CD4-positive, CD25-positive, alpha-beta regulatory T cell (primary cell): ENCODE measurements at regions not wholly inside any gene's neighbourhood (a gene's known extent, or its start where the extent isn't known, plus 50 kb on each side); places are given as distances from the start of the nearest gene placed in this dataset.
"Not testable (repeated sequence)": the region's sequence is repeated elsewhere in the genome, so short reads cannot be mapped to it uniquely, and the experiment has no call there.

Source experiments
- ATAC-seq, 2 donors: fragments of 150-1000 bp; cut with Tn5 transposase; one replicate each; pipeline ENCODE4 v1.10.0; 2021; ENCODE audit warnings: low read depth in 2 of 2, moderate number of reproducible peaks in 2 of 2, moderate library complexity in 1 of 2
- DNase-seq, 3 donors: peaks; one replicate each; pipeline versions ENCODE4 v3.0.0 to v3.0.0-alpha.2; 2012 to 2022; ENCODE audit warnings: mixed read lengths in 1 of 3
- H3K27ac ChIP-seq: one replicate; pipeline ENCODE4 v1.7.0; 2013; ENCODE audit warnings: mild to moderate bottlenecking, low read length; ENCODE audit not compliant: insufficient read depth, poor library complexity, severe bottlenecking
- H3K27me3 ChIP-seq: one replicate; pipeline ENCODE4 v1.7.0; 2013; ENCODE audit warnings: low read length; ENCODE audit not compliant: control insufficient read depth, insufficient read depth
- H3K36me3 ChIP-seq: one replicate; pipeline ENCODE4 v1.7.0; 2013; ENCODE audit warnings: mild to moderate bottlenecking, low read length, moderate library complexity; ENCODE audit not compliant: control insufficient read depth, insufficient read depth
- H3K4me1 ChIP-seq: 2 replicates; pipeline ENCODE4 v1.7.0; 2013; ENCODE audit warnings: mild to moderate bottlenecking, low read length; ENCODE audit not compliant: insufficient read depth, control insufficient read depth, poor library complexity, severe bottlenecking
- H3K4me3 ChIP-seq: one replicate; pipeline ENCODE4 v1.7.0; 2013; ENCODE audit warnings: low read depth, mild to moderate bottlenecking, low read length, moderate library complexity
- H3K9me3 ChIP-seq, 2 experiments: 1 replicate in 1 of 2; 2 replicates in 1 of 2; pipeline ENCODE4 v1.7.0; 2013; ENCODE audit warnings: low read length in 2 of 2, mild to moderate bottlenecking in 1 of 2, moderate library complexity in 1 of 2; ENCODE audit not compliant: control insufficient read depth in 2 of 2
- H3K27ac Mint-ChIP-seq, 3 donors: one replicate each; pipeline ENCODE4 v1.8.0; 2020 to 2022; ENCODE audit warnings: mild to moderate bottlenecking in 3 of 3, mixed read lengths in 3 of 3, moderate library complexity in 2 of 3
- H3K27me3 Mint-ChIP-seq: one replicate; pipeline ENCODE4 v1.8.0; 2022; ENCODE audit warnings: mild to moderate bottlenecking, mixed read lengths
- H3K36me3 Mint-ChIP-seq: one replicate; pipeline ENCODE4 v1.8.0; 2020; ENCODE audit warnings: mixed read lengths
- H3K4me1 Mint-ChIP-seq, 4 donors: one replicate each; pipeline ENCODE4 v1.8.0; 2020 to 2022; ENCODE audit warnings: mixed read lengths in 4 of 4, mild to moderate bottlenecking in 1 of 4
- H3K4me3 Mint-ChIP-seq, 4 donors: one replicate each; pipeline ENCODE4 v1.8.0; 2020 to 2022; ENCODE audit warnings: mild to moderate bottlenecking in 4 of 4, mixed read lengths in 4 of 4, moderate library complexity in 3 of 4
- H3K9me3 Mint-ChIP-seq, 7 donors: one replicate each; pipeline ENCODE4 v1.8.0; 2020 to 2022; ENCODE audit warnings: mixed read lengths in 7 of 7, mild to moderate bottlenecking in 3 of 7, moderate library complexity in 2 of 7

DNA sequence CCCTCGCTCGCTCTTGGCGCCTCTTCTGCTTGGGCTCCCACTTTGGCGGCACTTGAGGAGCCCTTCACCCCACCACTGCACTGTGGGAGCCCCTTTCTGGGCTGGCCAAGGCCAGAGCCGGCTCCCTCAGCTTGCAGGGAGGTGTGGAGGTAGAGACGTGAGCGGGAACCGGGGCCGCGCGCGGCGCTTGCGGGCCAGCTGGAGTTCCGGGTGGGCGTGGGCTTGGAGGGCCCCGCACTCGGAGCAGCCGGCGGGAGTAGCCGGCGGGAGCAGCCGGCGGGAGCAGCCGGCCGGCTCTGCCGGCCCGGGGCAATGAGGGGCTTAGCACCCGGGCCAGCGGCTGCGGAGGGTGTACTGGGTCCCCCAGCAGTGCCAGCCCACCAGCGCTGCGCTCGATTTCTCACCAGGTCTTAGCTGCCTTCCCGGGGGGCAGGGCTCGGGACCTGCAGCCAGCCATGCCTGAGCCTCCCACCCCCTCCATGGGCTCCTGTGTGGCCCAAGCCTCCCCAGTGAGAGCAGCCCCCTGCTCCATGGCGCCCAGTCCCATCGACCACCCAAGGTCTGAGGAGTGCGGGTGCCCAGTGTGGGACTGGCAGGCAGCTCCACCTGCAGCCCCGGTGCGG, 714.0 kb downstream of the CDH9 start:
- H3K4me3 ChIP-seq, DNase-seq, H3K36me3 Mint-ChIP-seq, H3K4me1 ChIP-seq, H3K36me3 ChIP-seq, H3K4me3 Mint-ChIP-seq, H3K4me1 Mint-ChIP-seq, ATAC-seq, H3K27me3 Mint-ChIP-seq, H3K27me3 ChIP-seq, H3K27ac Mint-ChIP-seq, H3K27ac ChIP-seq: not testable (repeated sequence)
- H3K9me3 ChIP-seq = peaks cover 0 to 20% of the 10 kb centered on the region in 2 experiments
- H3K9me3 Mint-ChIP-seq = peaks cover 0 to 16% (median 7%) of the 10 kb centered on the region in 7 donors

DNA sequence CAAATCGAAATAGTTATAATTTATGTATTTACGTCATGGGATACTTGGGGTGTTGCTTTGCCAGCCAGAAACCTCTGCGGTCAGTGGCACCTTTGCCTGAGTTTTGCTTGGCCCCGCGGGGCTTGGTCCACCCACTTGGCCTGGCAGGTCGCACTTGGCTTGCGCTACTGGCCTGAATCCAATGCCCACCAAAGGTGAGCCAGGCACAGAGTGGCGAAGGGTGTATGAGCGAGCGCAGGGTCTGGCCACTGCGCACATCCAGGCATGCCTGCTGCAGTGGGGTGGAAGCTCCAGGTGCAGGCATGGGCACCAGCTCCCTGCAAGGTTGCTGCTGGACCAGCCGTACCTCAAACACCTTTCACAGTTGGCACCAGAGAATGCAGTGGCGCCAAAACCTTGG, 714.6 kb downstream of the CDH9 start:
- Mint-ChIP-seq H3K27me3 (no peaks in the 10 kb centered on the region), H3K36me3 (no peaks in the 10 kb centered on the region)
- H3K36me3 ChIP-seq = no peaks in the 10 kb centered on the region

DNA sequence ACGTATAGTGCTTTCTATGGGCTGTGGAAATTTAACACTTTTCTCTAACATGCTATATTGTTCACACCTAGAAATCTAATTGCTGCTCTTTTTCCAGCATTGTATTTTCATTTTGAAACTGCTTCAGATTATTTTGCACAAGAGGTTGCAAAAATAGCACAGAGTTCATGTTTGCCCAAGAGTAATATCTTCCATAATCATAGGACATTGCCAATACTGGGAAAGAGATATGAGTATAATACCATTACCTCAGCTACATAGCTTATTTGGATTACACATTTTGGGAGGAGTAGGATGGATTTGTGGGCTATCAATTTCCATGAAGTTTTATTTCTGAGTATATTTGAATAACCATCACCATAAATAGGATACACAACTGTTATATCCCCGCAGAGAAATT, 717.1 kb downstream of the CDH9 start:
- H3K4me3 ChIP-seq = no peak overlapping the region
- H3K27me3 Mint-ChIP-seq = no peaks in the 10 kb centered on the region
- H3K27ac Mint-ChIP-seq = no peak overlapping the region
- ATAC-seq = no peak
- DNase-seq = no peak
- peaks cover 0 to 30% (median 10%) of the 10 kb centered on the region in 7 donors for H3K9me3 Mint-ChIP-seq
- no peak overlapping the region for H3K27ac ChIP-seq
- no peaks in the 10 kb centered on the region for H3K4me1 Mint-ChIP-seq
- no peaks in the 10 kb centered on the region for H3K27me3 ChIP-seq
- no peaks in the 10 kb centered on the region for H3K36me3 Mint-ChIP-seq
- no peaks in the 10 kb centered on the region for H3K4me1 ChIP-seq
- no peaks in the 10 kb centered on the region for H3K36me3 ChIP-seq
- H3K4me3 Mint-ChIP-seq = no peak overlapping the region
- H3K9me3 ChIP-seq = peaks cover 0 to 21% of the 10 kb centered on the region in 2 experiments

More for the DNA sequence above, 714.6 kb downstream of the CDH9 start:
- H3K9me3 Mint-ChIP-seq = peaks cover 0 to 15% (median 7%) of the 10 kb centered on the region in 7 donors
- no peak for ATAC-seq
- H3K27ac Mint-ChIP-seq = no peak overlapping the region
- Histone ChIP-seq H3K27me3 (no peaks in the 10 kb centered on the region), H3K9me3 (peaks cover 0 to 20% of the 10 kb centered on the region in 2 experiments), H3K4me1 (no peaks in the 10 kb centered on the region), H3K4me3 (no peak overlapping the region), H3K27ac (no peak overlapping the region)
- no peak overlapping the region for H3K4me3 Mint-ChIP-seq
- DNase-seq = no peak
- no peaks in the 10 kb centered on the region for H3K4me1 Mint-ChIP-seq

DNA sequence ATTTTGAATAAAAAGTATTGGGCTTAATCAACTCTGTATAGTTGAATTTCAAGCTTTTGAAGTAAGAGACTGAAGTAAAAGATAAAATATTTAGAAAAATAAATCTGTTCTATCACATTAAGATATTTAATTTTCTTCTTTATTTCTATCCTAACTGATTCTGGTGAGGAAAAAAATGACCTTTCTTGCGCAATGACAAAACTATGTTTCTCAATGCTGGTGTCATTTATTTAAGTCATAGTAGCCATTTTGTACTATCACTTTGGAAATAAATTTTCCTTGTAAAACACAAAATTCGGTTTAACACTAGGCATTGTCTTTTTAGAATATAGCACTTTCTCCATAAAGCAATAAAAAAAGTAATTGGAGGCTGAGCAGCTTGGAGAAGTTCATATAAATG, 728.0 kb downstream of the CDH9 start:
- Histone ChIP-seq H3K27me3 (no peaks in the 10 kb centered on the region), H3K27ac (no peak overlapping the region), H3K4me1 (no peaks in the 10 kb centered on the region), H3K36me3 (no peaks in the 10 kb centered on the region), H3K4me3 (no peak overlapping the region), H3K9me3 (peaks cover 1 to 4% of the 10 kb centered on the region in 2 experiments)
- peaks cover 0 to 22% (median 4%) of the 10 kb centered on the region in 7 donors for H3K9me3 Mint-ChIP-seq
- no peaks in the 10 kb centered on the region for H3K4me1 Mint-ChIP-seq
- no peaks in the 10 kb centered on the region for H3K27me3 Mint-ChIP-seq
- no peak overlapping the region for H3K4me3 Mint-ChIP-seq
- no peak overlapping the region for H3K27ac Mint-ChIP-seq
- no peak for ATAC-seq
- no peak for DNase-seq
- no peaks in the 10 kb centered on the region for H3K36me3 Mint-ChIP-seq

DNA sequence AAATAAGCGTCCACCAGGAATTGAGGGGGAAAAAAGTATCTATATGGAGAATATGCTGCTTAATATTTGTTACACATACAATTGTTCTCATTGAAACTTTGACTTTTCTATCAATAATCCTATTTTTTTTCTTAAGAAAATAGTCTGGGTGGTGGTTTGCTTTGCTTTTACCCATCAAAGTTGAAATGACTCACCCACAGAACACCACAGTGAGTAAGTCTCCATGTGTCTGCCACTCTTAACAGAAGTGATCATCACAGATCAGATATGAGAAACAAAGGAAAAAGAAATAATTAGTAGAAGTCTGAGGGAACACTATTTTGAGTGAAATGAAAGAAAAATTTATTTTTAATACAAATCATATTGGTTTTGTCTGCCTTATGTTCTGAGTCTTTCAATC, 742.8 kb downstream of the CDH9 start:
- Histone ChIP-seq H3K4me3 (no peak overlapping the region), H3K4me1 (no peaks in the 10 kb centered on the region), H3K9me3 (peaks cover 0 to 5% of the 10 kb centered on the region in 2 experiments), H3K36me3 (no peaks in the 10 kb centered on the region), H3K27ac (no peak overlapping the region), H3K27me3 (no peaks in the 10 kb centered on the region)
- Mint-ChIP-seq H3K27me3 (no peaks in the 10 kb centered on the region), H3K4me3 (no peak overlapping the region), H3K27ac (no peak overlapping the region), H3K36me3 (no peaks in the 10 kb centered on the region), H3K9me3 (peaks cover 0 to 6% (median 0%) of the 10 kb centered on the region in 7 donors), H3K4me1 (no peaks in the 10 kb centered on the region)
- ATAC-seq (no peak), DNase-seq (no peak)

DNA sequence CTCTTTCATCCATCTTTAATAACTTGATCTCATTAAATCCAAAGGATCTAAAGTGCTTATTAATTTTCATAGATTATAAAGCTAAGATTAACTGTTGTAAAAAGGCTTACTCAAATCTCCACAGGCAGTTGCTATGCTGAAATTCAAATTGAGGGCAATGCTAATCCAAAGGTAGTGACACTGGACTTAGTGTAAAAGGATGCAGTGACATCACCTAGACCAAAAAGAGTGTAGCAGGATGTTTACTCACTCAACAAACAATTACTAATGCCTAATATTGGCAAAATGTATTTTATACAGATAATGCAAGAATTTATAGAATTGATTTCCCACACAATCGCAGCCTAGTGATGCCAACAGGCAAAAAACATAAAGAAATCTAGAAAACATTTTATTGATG, 756.2 kb downstream of the CDH9 start:
- Mint-ChIP-seq H3K4me3 (no peak overlapping the region), H3K36me3 (no peaks in the 10 kb centered on the region), H3K4me1 (no peaks in the 10 kb centered on the region), H3K27me3 (no peaks in the 10 kb centered on the region), H3K9me3 (peaks cover 0 to 31% (median 13%) of the 10 kb centered on the region in 7 donors), H3K27ac (no peak overlapping the region)
- Histone ChIP-seq H3K36me3 (no peaks in the 10 kb centered on the region), H3K4me1 (no peaks in the 10 kb centered on the region), H3K9me3 (peaks cover 5% of the 10 kb centered on the region in 2 experiments), H3K4me3 (no peak overlapping the region), H3K27ac (no peak overlapping the region), H3K27me3 (no peaks in the 10 kb centered on the region)
- DNase-seq = no peak
- ATAC-seq = no peak

DNA sequence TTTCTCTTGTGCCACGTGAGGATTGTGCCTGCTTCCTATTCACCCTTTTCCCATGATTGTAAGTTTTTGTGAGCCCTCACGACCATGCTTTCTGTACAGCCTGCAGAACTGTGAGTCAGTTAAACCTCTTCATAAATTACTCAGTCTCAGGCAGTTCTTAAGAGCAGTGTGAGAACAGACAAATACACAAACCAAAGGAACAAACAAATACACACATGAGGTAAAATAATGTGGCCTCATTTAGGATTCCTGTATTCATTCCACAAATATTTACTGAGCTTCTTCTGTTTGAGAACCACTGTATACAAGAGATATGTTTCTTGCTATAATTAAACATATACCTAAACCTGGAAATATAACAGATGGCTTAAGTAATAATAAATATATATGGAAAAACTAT, 760.3 kb downstream of the CDH9 start:
- ATAC-seq = no peak
- H3K27ac Mint-ChIP-seq = no peak overlapping the region
- H3K27me3 ChIP-seq = no peaks in the 10 kb centered on the region
- H3K27me3 Mint-ChIP-seq = no peaks in the 10 kb centered on the region
- peaks cover 3 to 5% of the 10 kb centered on the region in 2 experiments for H3K9me3 ChIP-seq
- H3K36me3 ChIP-seq = no peaks in the 10 kb centered on the region
- DNase-seq = no peak
- no peaks in the 10 kb centered on the region for H3K36me3 Mint-ChIP-seq
- no peaks in the 10 kb centered on the region for H3K4me1 ChIP-seq
- H3K4me3 ChIP-seq = no peak overlapping the region
- no peak overlapping the region for H3K4me3 Mint-ChIP-seq
- H3K27ac ChIP-seq = no peak overlapping the region
- no peaks in the 10 kb centered on the region for H3K4me1 Mint-ChIP-seq
- H3K9me3 Mint-ChIP-seq = peaks cover 0 to 27% (median 11%) of the 10 kb centered on the region in 7 donors

DNA sequence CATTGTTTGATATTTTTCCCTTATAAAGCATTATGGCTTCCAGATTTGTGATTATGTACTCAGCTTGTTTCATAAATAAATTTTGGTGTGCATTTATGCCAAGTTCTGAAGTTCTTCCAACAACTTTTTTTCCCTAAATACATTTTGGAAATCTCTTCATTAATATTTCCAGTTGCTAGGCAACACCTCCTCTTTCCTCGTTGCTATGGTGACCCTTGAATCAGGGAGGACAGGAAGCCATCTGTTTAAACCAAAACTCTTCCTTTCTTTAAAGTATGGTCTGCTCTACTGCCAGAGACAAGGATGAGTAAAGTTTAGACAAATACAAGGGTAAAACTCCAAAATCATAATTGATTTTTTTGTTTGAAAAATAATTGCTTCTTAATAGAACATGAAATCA, 779.3 kb downstream of the CDH9 start:
- ATAC-seq (no peak), DNase-seq (no peak)
- H3K36me3 Mint-ChIP-seq = no peaks in the 10 kb centered on the region
- no peaks in the 10 kb centered on the region for H3K4me1 ChIP-seq
- H3K4me3 Mint-ChIP-seq = no peak overlapping the region
- H3K36me3 ChIP-seq = no peaks in the 10 kb centered on the region
- no peak overlapping the region for H3K27ac Mint-ChIP-seq
- H3K27me3 ChIP-seq = no peaks in the 10 kb centered on the region
- no peak overlapping the region for H3K27ac ChIP-seq
- H3K4me3 ChIP-seq = no peak overlapping the region
- H3K9me3 Mint-ChIP-seq = peaks cover 0 to 32% (median 6%) of the 10 kb centered on the region in 7 donors
- H3K4me1 Mint-ChIP-seq = no peaks in the 10 kb centered on the region
- peaks cover 0 to 3% of the 10 kb centered on the region in 2 experiments for H3K9me3 ChIP-seq
- no peaks in the 10 kb centered on the region for H3K27me3 Mint-ChIP-seq
